H1 (cell line): ENCODE measurements at regions not wholly inside any gene's neighbourhood (a gene's known extent, or its start where the extent isn't known, plus 50 kb on each side); places are given as distances from the start of the nearest gene placed in this dataset.
"Not testable (repeated sequence)": the region's sequence is repeated elsewhere in the genome, so short reads cannot be mapped to it uniquely, and the experiment has no call there.

Experiments used
- CTCF ChIA-PET: fragments of 300-600 bp; sonication (Branson Sonifier 250); formaldehyde crosslinking; loops from one replicate; lab custom pipeline; 2021; ENCODE audit not compliant: partially characterized antibody; lab: Charles Lee
- POLR2A ChIA-PET: fragments of 300-600 bp; sonication (Branson Sonifier 250); formaldehyde crosslinking; loops from one replicate; lab custom pipeline; 2021; ENCODE audit warnings: inconsistent platforms; ENCODE audit not compliant: partially characterized antibody; lab: Charles Lee
- DNase-seq, 2 experiments: peaks; one replicate each; pipeline versions ENCODE4 v3.0.0 to v3.0.0-alpha.2; 2010 to 2022; ENCODE audit warnings: low spot score in 2 of 2, low read depth in 1 of 2, mixed read lengths in 1 of 2
- FAIRE-seq: peaks from 2 replicates; lab custom pipeline; 2011; peaks lifted over from hg19 to GRCh38; lab: Jason Lieb, UNC
- H2AFZ ChIP-seq: 2 replicates; pipeline ENCODE4 v1.8.1; 2012; ENCODE audit warnings: low read length, inconsistent platforms
- H2AK5ac ChIP-seq: 2 replicates; pipeline ENCODE4 v1.6.1; 2013; ENCODE audit warnings: low read depth, low read length
- H2BK120ac ChIP-seq: replicated peaks from 2 replicates; pipeline ENCODE3; 2013; ENCODE audit warnings: low read depth, low read length, inconsistent platforms
- H2BK12ac ChIP-seq: 2 replicates; pipeline ENCODE4 v1.6.1; 2013; ENCODE audit warnings: low read depth, low read length
- H2BK15ac ChIP-seq: 2 replicates; pipeline ENCODE4 v1.6.1; 2013; ENCODE audit warnings: low read length
- H2BK20ac ChIP-seq: 2 replicates; pipeline ENCODE4 v1.6.1; 2013; ENCODE audit warnings: low read length
- H2BK5ac ChIP-seq: 2 replicates; pipeline ENCODE4 v1.6.1; 2013; ENCODE audit warnings: low read depth, low read length
- H3K14ac ChIP-seq: 2 replicates; pipeline ENCODE4 v1.6.1; 2013; ENCODE audit warnings: inconsistent platforms; ENCODE audit not compliant: insufficient read length
- H3K18ac ChIP-seq: 2 replicates; pipeline ENCODE4 v1.6.1; 2013; ENCODE audit warnings: low read length; ENCODE audit errors: extremely low read depth
- H3K23ac ChIP-seq: 2 replicates; pipeline ENCODE4 v1.6.1; 2013; ENCODE audit warnings: inconsistent platforms; ENCODE audit not compliant: insufficient read length
- H3K23me2 ChIP-seq: 2 replicates; pipeline ENCODE4 v1.6.1; 2013; ENCODE audit warnings: low read depth, low read length
- H3K27ac ChIP-seq: 2 replicates; pipeline ENCODE4 v1.6.1; 2011; ENCODE audit warnings: low read depth, low read length, inconsistent platforms
- H3K27me3 ChIP-seq, 4 experiments: replicated peaks in 1 of 4; 1 replicate in 1 of 4; 2 replicates in 3 of 4; pipeline versions ENCODE4 v1.6.1 to v1.8.1; 2011 to 2013; ENCODE audit warnings: low read length in 3 of 4, mild to moderate bottlenecking in 3 of 4, inconsistent platforms in 2 of 4, mixed read lengths in 2 of 4, moderate library complexity in 1 of 4; ENCODE audit not compliant: control insufficient read depth in 3 of 4, insufficient read depth in 3 of 4; ENCODE audit errors: extremely low read depth in 1 of 4
- H3K36me3 ChIP-seq, 4 experiments: 2 replicates each; pipeline versions ENCODE4 v1.6.1 to v1.8.1; 2011 to 2013; ENCODE audit warnings: mild to moderate bottlenecking in 4 of 4, low read length in 3 of 4, moderate library complexity in 2 of 4, control low read depth in 1 of 4, inconsistent platforms in 1 of 4; ENCODE audit not compliant: insufficient read depth in 4 of 4, control insufficient read depth in 2 of 4
- H3K4ac ChIP-seq: replicated peaks from 2 replicates; pipeline ENCODE3; 2013; ENCODE audit warnings: low read length, low read depth, mixed read lengths, inconsistent platforms; ENCODE audit not compliant: insufficient read length
- H3K4me1 ChIP-seq, 4 experiments: replicated peaks in 1 of 4; 1 replicate in 1 of 4; 2 replicates in 3 of 4; pipeline versions ENCODE4 v1.6.1 to v1.8.1; 2011 to 2013; ENCODE audit warnings: low read length in 3 of 4, inconsistent platforms in 2 of 4, mixed read lengths in 1 of 4; ENCODE audit not compliant: insufficient read depth in 4 of 4, control insufficient read depth in 3 of 4
- H3K4me2 ChIP-seq, 2 experiments: 2 replicates each; pipeline versions ENCODE4 v1.6.1 to v1.8.1; 2011 to 2013; ENCODE audit warnings: low read depth in 2 of 2, low read length in 2 of 2, control low read depth in 1 of 2, inconsistent platforms in 1 of 2, mild to moderate bottlenecking in 1 of 2; ENCODE audit not compliant: insufficient read depth in 1 of 2
- H3K4me3 ChIP-seq, 4 experiments: fragments of 200-600, 300-600 bp in 1 of 4; sonication (generic), shearing (Covaris generic), sonication (Bioruptor Twin) in 1 of 4; 2 replicates each; pipeline versions ENCODE4 v1.5.1 to v1.8.1; 2011 to 2016; ENCODE audit warnings: low read length in 4 of 4, low read depth in 3 of 4, control low read depth in 2 of 4, inconsistent platforms in 2 of 4, mild to moderate bottlenecking in 2 of 4, mixed read lengths in 1 of 4, moderate library complexity in 1 of 4; ENCODE audit not compliant: insufficient read depth in 2 of 4; ENCODE audit errors: extremely low read depth in 1 of 4
- H3K56ac ChIP-seq: replicated peaks from 2 replicates; pipeline ENCODE3; 2013; ENCODE audit warnings: low read depth, mild to moderate bottlenecking, mixed read lengths, low read length, inconsistent platforms; ENCODE audit not compliant: insufficient read length
- H3K79me1 ChIP-seq: 2 replicates; pipeline ENCODE4 v1.6.1; 2013; ENCODE audit warnings: low read depth, low read length, control low read depth
- H3K79me2 ChIP-seq, 2 experiments: 2 replicates each; pipeline versions ENCODE4 v1.6.1 to v1.8.1; 2012 to 2013; ENCODE audit warnings: low read length in 2 of 2, mild to moderate bottlenecking in 2 of 2, inconsistent platforms in 1 of 2; ENCODE audit not compliant: insufficient read depth in 2 of 2, control insufficient read depth in 1 of 2
- H3K9ac ChIP-seq, 4 experiments: replicated peaks in 1 of 4; 1 replicate in 1 of 4; 2 replicates in 3 of 4; pipeline versions ENCODE4 v1.6.1 to v1.8.1; 2011 to 2013; ENCODE audit warnings: low read depth in 3 of 4, low read length in 3 of 4, control low read depth in 2 of 4, mild to moderate bottlenecking in 2 of 4, moderate library complexity in 2 of 4, inconsistent platforms in 1 of 4; ENCODE audit errors: extremely low read depth in 1 of 4
- H3K9me3 ChIP-seq, 2 experiments: 2 replicates each; pipeline versions ENCODE4 v1.6.1 to v1.8.1; 2012 to 2013; ENCODE audit warnings: mild to moderate bottlenecking in 2 of 2, moderate library complexity in 2 of 2, control low read depth in 1 of 2, inconsistent platforms in 1 of 2, low read depth in 1 of 2, low read length in 1 of 2, mixed read lengths in 1 of 2; ENCODE audit not compliant: insufficient read depth in 2 of 2
- H4K20me1 ChIP-seq, 2 experiments: replicated peaks in 1 of 2; 2 replicates each; pipeline versions ENCODE3 to v1.8.1; 2011 to 2013; ENCODE audit warnings: inconsistent platforms in 2 of 2, low read length in 2 of 2, mild to moderate bottlenecking in 1 of 2; ENCODE audit not compliant: insufficient read depth in 2 of 2, control insufficient read depth in 1 of 2
- H4K5ac ChIP-seq: 2 replicates; pipeline ENCODE4 v1.6.1; 2013; ENCODE audit warnings: low read length, low read depth, mixed read lengths, inconsistent platforms; ENCODE audit not compliant: insufficient read length
- H4K8ac ChIP-seq: 2 replicates; pipeline ENCODE4 v1.8.0; 2013; ENCODE audit warnings: mild to moderate bottlenecking, moderate library complexity, low read length, inconsistent platforms; ENCODE audit not compliant: insufficient read depth; ENCODE audit errors: extremely low read depth
- H4K91ac ChIP-seq: replicated peaks from 2 replicates; pipeline ENCODE3; 2013; ENCODE audit warnings: low read length, mixed read lengths, inconsistent platforms; ENCODE audit not compliant: insufficient read length
- WGBS, 2 experiments: shearing (Covaris generic) in 1 of 2; methylation state at CpG; one replicate each; pipeline versions ENCODE4 v1.1.6 to v1.1.7; 2013 to 2015; ENCODE audit warnings: low lambda C conversion rate in 2 of 2, mixed read lengths in 2 of 2, inconsistent platforms in 1 of 2, low coverage in 1 of 2, missing lambda C conversion rate in 1 of 2; ENCODE audit not compliant: insufficient replicate concordance in 2 of 2, insufficient coverage in 1 of 2, insufficient read length in 1 of 2; ENCODE audit errors: extremely low coverage in 1 of 2, missing lambda C conversion rate in 1 of 2; 5-methylcytosine and 5-hydroxymethylcytosine counted together

DNA sequence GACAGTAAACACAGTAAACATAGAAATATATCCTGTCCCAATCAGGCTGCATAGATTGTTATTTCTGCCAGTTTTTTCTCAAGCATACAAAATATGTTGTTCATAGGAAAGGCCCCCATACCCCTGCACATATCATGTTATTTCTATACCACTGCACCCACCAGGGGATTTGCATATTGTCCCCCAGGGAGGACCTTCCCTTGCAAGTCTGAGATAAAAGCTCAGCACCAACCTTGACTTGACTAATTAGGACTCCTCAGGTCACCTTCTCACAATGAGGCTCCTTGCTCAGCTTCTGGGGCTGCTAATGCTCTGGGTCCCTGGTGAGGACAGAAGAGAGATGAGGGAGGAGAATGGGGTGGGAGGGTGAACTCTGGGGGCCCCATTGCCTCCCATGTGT, 1313.1 kb downstream of the RPIA start:
- H3K56ac ChIP-seq, H4K20me1 ChIP-seq, H3K4me1 ChIP-seq, H3K27me3 ChIP-seq, H3K79me1 ChIP-seq, H2BK5ac ChIP-seq, H3K79me2 ChIP-seq, H2BK15ac ChIP-seq, H4K91ac ChIP-seq, H3K14ac ChIP-seq, H3K18ac ChIP-seq, H3K4me2 ChIP-seq, H3K4ac ChIP-seq, POLR2A ChIA-PET, H3K36me3 ChIP-seq, H2AFZ ChIP-seq, H3K23ac ChIP-seq, H3K23me2 ChIP-seq, H3K27ac ChIP-seq, FAIRE-seq, DNase-seq, H2BK20ac ChIP-seq, H3K4me3 ChIP-seq, H3K9me3 ChIP-seq, H2BK12ac ChIP-seq, H4K8ac ChIP-seq, H3K9ac ChIP-seq, CTCF ChIA-PET, H2BK120ac ChIP-seq, H4K5ac ChIP-seq, H2AK5ac ChIP-seq: not testable (repeated sequence)

DNA sequence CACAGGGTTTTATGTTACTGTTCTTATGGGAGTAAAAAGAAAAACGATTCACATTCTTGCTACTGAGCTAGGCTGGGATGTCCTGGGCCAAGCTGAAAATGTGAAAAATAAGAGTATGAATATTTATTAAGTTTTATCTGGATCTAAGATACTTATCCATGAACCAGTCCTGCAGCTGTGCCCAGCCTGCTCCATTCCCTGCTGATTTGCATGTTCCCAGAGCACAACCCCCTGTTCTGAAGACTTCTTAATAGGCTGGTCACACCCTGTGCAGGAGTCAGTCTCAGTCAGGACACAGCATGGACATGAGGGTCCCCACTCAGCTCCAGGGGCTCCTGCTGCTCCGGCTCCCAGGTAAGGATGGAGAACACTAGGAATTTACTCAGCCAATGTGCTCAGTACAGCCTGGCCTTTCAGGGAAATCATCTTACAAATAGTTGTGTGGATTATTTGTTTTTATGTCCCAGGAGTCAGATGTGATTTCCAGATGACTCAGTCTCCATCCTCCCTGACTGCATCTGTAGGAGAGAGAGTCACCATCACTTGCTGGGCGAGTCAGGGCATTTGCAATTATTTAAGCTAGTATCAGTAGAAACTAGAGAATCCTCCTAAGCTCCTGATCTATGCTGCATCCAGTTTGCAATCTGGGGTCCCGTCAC, 1319.1 kb downstream of the RPIA start:
- H3K9ac ChIP-seq, H3K4ac ChIP-seq, H3K4me1 ChIP-seq, H4K5ac ChIP-seq, H2AK5ac ChIP-seq, H2BK5ac ChIP-seq, H3K36me3 ChIP-seq, H3K4me3 ChIP-seq, H2BK20ac ChIP-seq, H3K14ac ChIP-seq, H3K23me2 ChIP-seq, DNase-seq, H2BK15ac ChIP-seq, FAIRE-seq, H3K79me1 ChIP-seq, H2BK12ac ChIP-seq, H2BK120ac ChIP-seq, H4K91ac ChIP-seq, POLR2A ChIA-PET, H3K23ac ChIP-seq, H4K8ac ChIP-seq, H3K18ac ChIP-seq, H3K4me2 ChIP-seq, H3K56ac ChIP-seq, H4K20me1 ChIP-seq, CTCF ChIA-PET, H3K79me2 ChIP-seq, H3K9me3 ChIP-seq, H3K27me3 ChIP-seq, H3K27ac ChIP-seq, H2AFZ ChIP-seq: not testable (repeated sequence)
- WGBS, 2 experiments: 65% methylated on average over 2 of the region's 4 CpGs; no CpG with 5 or more reads in 1 of the 2 experiments
